Natural killer cell (primary cell): ENCODE measurements at regions not wholly inside any gene's neighbourhood (a gene's known extent, or its start where the extent isn't known, plus 50 kb on each side); places are given as distances from the start of the nearest gene placed in this dataset.

ENCODE experiments used
- ATAC-seq, 3 donors: fragments of 150-1000 bp in 2 of 3; fragments of 200-7000 bp in 1 of 3; cut with Tn5 transposase; 1 replicate in 1 of 3; 2 replicates in 2 of 3; pipeline ENCODE4 v1.10.0; 2021; ENCODE audit warnings: mild to moderate bottlenecking in 2 of 3, moderate library complexity in 2 of 3
- DNase-seq, 2 donors: peaks; one replicate each; pipeline versions ENCODE4 v3.0.0 to v3.0.0-alpha.2; 2013 to 2021; ENCODE audit warnings: mixed read lengths in 1 of 2
- H3K27ac ChIP-seq: one replicate; pipeline ENCODE4 v1.5.1; 2013; ENCODE audit warnings: mild to moderate bottlenecking, low read length
- H3K27me3 ChIP-seq: one replicate; pipeline ENCODE4 v1.6.1; 2013; ENCODE audit warnings: low read length; ENCODE audit not compliant: control insufficient read depth, insufficient read depth
- H3K36me3 ChIP-seq: one replicate; pipeline ENCODE4 v1.6.1; 2013; ENCODE audit warnings: low read length; ENCODE audit not compliant: control insufficient read depth, insufficient read depth
- H3K4me1 ChIP-seq: one replicate; pipeline ENCODE4 v1.6.1; 2013; ENCODE audit warnings: low read length; ENCODE audit not compliant: control insufficient read depth, insufficient read depth
- H3K4me3 ChIP-seq: one replicate; pipeline ENCODE4 v1.5.1; 2013; ENCODE audit warnings: low read length
- H3K9me3 ChIP-seq: one replicate; pipeline ENCODE4 v1.6.1; 2013; ENCODE audit warnings: low read length; ENCODE audit not compliant: control insufficient read depth, insufficient read depth
- H3K27ac Mint-ChIP-seq, 2 donors: one replicate each; pipeline ENCODE4 v1.8.0; 2022; ENCODE audit warnings: mild to moderate bottlenecking in 2 of 2, mixed read lengths in 2 of 2, moderate library complexity in 1 of 2
- H3K27me3 Mint-ChIP-seq, 2 donors: one replicate each; pipeline ENCODE4 v1.8.0; 2022; ENCODE audit warnings: low read depth in 2 of 2, mixed read lengths in 2 of 2
- H3K36me3 Mint-ChIP-seq: one replicate; pipeline ENCODE4 v1.8.0; 2022; ENCODE audit warnings: mixed read lengths
- H3K4me1 Mint-ChIP-seq, 2 donors: one replicate each; pipeline ENCODE4 v1.8.0; 2022; ENCODE audit warnings: mixed read lengths in 2 of 2
- H3K4me3 Mint-ChIP-seq: one replicate; pipeline ENCODE4 v1.8.0; 2022; ENCODE audit warnings: mild to moderate bottlenecking, moderate library complexity, mixed read lengths
- H3K9me3 Mint-ChIP-seq, 2 donors: one replicate each; pipeline ENCODE4 v1.8.0; 2022; ENCODE audit warnings: mixed read lengths in 2 of 2
- CTCF ChIP-seq: fragments of 200-600 bp; IDR thresholded peaks from one replicate; pipeline ENCODE4 v1.8.0; 2022; ENCODE audit warnings: antibody characterized with exemption
- WGBS: methylation state at CpG from one replicate; pipeline ENCODE4 v1.1.7; 2013; ENCODE audit warnings: missing lambda C conversion rate; ENCODE audit not compliant: insufficient coverage; 5-methylcytosine and 5-hydroxymethylcytosine counted together
- intact Hi-C: fragments of 100-400 bp; cut with micrococcal nuclease; formaldehyde crosslinking; loops from one replicate; pipeline ENCODE4 v1.14.2; 2022

GRCh38 chr20:4449957-4450715 lies 201.0 kb upstream of the ADRA1D start:
- no peak overlapping the region for H3K4me3 ChIP-seq
- ATAC-seq = no peak
- no peaks in the 10 kb centered on the region for H3K9me3 ChIP-seq
- peaks cover 2% of the 10 kb centered on the region for H3K27me3 ChIP-seq
- Mint-ChIP-seq H3K27me3 (peaks cover 4 to 19% of the 10 kb centered on the region in 2 donors), H3K4me3 (no peak overlapping the region), H3K4me1 (no peaks in the 10 kb centered on the region), H3K9me3 (no peaks in the 10 kb centered on the region), H3K36me3 (no peaks in the 10 kb centered on the region), H3K27ac (no peak overlapping the region)
- no peaks in the 10 kb centered on the region for H3K36me3 ChIP-seq
- intact Hi-C loops = no loop called here
- WGBS = 70% methylated on average over 5 of the region's 11 CpGs
- DNase-seq = no peak
- H3K27ac ChIP-seq = no peak overlapping the region
- H3K4me1 ChIP-seq = no peaks in the 10 kb centered on the region
- TF ChIP-seq CTCF = no peak

- no peak for DNase-seq
- Mint-ChIP-seq H3K27ac (no peak overlapping the region), H3K4me3 (no peak overlapping the region), H3K4me1 (no peaks in the 10 kb centered on the region), H3K27me3 (peaks cover 5 to 7% of the 10 kb centered on the region in 2 donors), H3K9me3 (no peaks in the 10 kb centered on the region), H3K36me3 (no peaks in the 10 kb centered on the region)
- H3K27me3 ChIP-seq = peaks cover 2% of the 10 kb centered on the region
- 82% methylated on average over 4 of the region's 4 CpGs for WGBS
- H3K27ac ChIP-seq = no peak overlapping the region
- no peaks in the 10 kb centered on the region for H3K4me1 ChIP-seq
- H3K4me3 ChIP-seq = no peak overlapping the region
- no peaks in the 10 kb centered on the region for H3K36me3 ChIP-seq
- H3K9me3 ChIP-seq = no peaks in the 10 kb centered on the region
- no peak for TF ChIP-seq CTCF
- intact Hi-C loops = no loop called here
- ATAC-seq = no peak
These were observed 196.7 kb upstream of the ADRA1D start for GRCh38 chr20:4445784-4446183.

GRCh38 chr20:4445331-4445730 lies 196.2 kb upstream of the ADRA1D start:
- H3K4me1 Mint-ChIP-seq = no peaks in the 10 kb centered on the region
- H3K27me3 Mint-ChIP-seq = peaks cover 2 to 5% of the 10 kb centered on the region in 2 donors
- peaks cover 2% of the 10 kb centered on the region for H3K27me3 ChIP-seq
- DNase-seq = no peak
- H3K4me1 ChIP-seq = no peaks in the 10 kb centered on the region
- intact Hi-C loops = no loop called here
- ATAC-seq = no peak
- WGBS = 95% methylated on average over 2 of the region's 2 CpGs
- TF ChIP-seq CTCF = no peak
- H3K36me3 ChIP-seq = no peaks in the 10 kb centered on the region
- no peak overlapping the region for H3K27ac Mint-ChIP-seq
- no peaks in the 10 kb centered on the region for H3K36me3 Mint-ChIP-seq
- no peak overlapping the region for H3K27ac ChIP-seq
- no peaks in the 10 kb centered on the region for H3K9me3 Mint-ChIP-seq
- no peaks in the 10 kb centered on the region for H3K9me3 ChIP-seq
- no peak overlapping the region for H3K4me3 ChIP-seq
- H3K4me3 Mint-ChIP-seq = no peak overlapping the region

- H3K4me3 ChIP-seq = no peak overlapping the region
- Mint-ChIP-seq H3K27me3 (peaks cover 0 to 5% of the 10 kb centered on the region in 2 donors), H3K36me3 (no peaks in the 10 kb centered on the region), H3K9me3 (no peaks in the 10 kb centered on the region), H3K4me3 (no peak overlapping the region), H3K4me1 (no peaks in the 10 kb centered on the region), H3K27ac (no peak overlapping the region)
- DNase-seq (no peak), ATAC-seq (no peak)
- H3K36me3 ChIP-seq = no peaks in the 10 kb centered on the region
- WGBS = 87% methylated on average over 2 of the region's 2 CpGs
- H3K27me3 ChIP-seq = peaks cover 2% of the 10 kb centered on the region
- no peaks in the 10 kb centered on the region for H3K9me3 ChIP-seq
- H3K4me1 ChIP-seq = no peaks in the 10 kb centered on the region
- no peak overlapping the region for H3K27ac ChIP-seq
- intact Hi-C loops = no loop called here
- TF ChIP-seq CTCF = no peak
These were observed 195.3 kb upstream of the ADRA1D start for GRCh38 chr20:4444404-4444803.
